ENCODE measurements at regions not wholly inside any gene's neighbourhood (a gene's known extent, or its start where the extent isn't known, plus 50 kb on each side); places are given as distances from the start of the nearest gene placed in this dataset.
"Not testable (repeated sequence)": the region's sequence is repeated elsewhere in the genome, so short reads cannot be mapped to it uniquely, and the experiment has no call there.

GRCh38 chrX:65819983-65820382 is 152.5 kb downstream of the MSN start:
- TF ChIP-seq EZH2 (IDR thresholded peaks at IDR 0.05; ENCODE audit: borderline replicate concordance, low read depth, low read length, severe bottlenecking); CTCF (IDR thresholded peaks at IDR 0.05; ENCODE audit: borderline replicate concordance, extremely low read depth, low read length, poor library complexity, severe bottlenecking): not testable (repeated sequence)
